Activated CD4-positive, alpha-beta T cell treated with anti-CD3 and anti-CD28 coated beads, Interleukin-2, amount 50 U/mL, for 1 hour (primary cell): ENCODE measurements at regions not wholly inside any gene's neighbourhood (a gene's known extent, or its start where the extent isn't known, plus 50 kb on each side); places are given as distances from the start of the nearest gene placed in this dataset.
A peak's percentile ranks its signal among the peaks of the same experiment; 100 is the strongest.
"Not testable (repeated sequence)": the region's sequence is repeated elsewhere in the genome, so short reads cannot be mapped to it uniquely, and the experiment has no call there.

Source experiments
- DNase-seq: peaks from one replicate; pipeline ENCODE4 v3.0.0-alpha.2; 2020

DNA sequence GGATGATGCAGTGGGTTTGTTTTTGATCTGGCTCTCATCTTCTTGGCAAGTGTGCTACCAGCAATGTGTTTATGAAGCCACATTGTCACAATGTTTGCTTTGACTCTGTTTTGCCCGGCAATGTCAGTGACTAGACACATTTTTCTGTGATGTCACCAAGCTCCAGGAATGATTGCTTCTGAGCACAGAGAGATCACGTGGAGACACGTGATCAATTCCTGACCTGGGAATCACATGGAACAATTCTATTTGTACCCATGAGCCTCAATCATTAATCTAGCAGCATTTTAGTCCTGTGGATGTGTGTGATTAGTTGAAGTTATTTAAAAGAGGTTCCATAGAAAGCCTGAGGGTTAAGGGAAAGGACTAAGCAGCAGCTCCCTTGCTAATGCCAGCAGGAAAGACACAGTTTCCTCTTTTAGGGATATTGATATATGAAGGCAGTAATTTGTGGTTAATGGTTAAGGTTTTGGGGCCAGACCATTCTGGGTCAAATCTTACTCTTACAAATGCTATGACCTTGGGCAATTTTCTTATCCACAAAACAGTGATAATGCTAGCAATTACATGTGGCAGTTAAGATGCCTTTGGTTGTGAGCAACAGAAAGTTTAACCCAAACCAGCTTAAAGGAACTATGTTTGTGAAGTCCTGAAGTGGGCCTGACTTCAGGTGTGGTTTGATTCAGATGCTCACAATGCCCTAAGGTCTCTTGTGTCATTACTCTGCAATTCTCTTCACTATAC lies 59.0 kb downstream of the FASLG start:
- no peak for DNase-seq

DNA sequence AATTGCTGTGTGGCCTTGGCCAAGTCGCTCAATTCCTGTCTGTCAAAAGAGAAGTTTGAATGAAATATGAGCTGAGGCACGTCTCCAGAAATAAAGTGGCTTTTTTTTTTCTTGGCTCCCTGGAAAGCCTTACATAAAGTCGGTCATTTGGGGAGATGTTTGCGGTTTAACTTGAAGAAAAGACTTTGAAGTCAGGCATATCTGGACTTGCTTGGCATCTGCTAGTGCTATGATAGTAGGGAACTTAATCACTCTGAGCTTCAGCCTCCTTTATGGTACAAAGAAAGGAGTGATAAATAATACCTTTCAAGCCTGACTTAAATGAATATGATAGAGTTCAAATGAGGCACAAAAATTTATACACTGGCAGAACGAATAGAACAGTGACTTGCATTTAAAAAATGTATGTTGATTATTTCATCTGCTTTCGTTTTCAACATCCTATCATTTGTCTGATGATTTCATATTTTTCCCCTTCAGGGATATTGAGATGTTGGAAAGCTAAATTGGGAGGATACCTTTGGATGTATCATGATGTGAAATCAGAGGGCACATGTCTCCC lies 60.2 kb downstream of the FASLG start:
- DNase-seq: no peak

GRCh38 chr1:172719694-172720138 lies 60.8 kb downstream of the FASLG start:
- DNase-seq: no peak

- no peak for DNase-seq
These were observed 61.4 kb downstream of the FASLG start for GRCh38 chr1:172720339-172720738.

GRCh38 chr1:172723251-172723650 lies 64.3 kb downstream of the FASLG start:
- DNase-seq: no peak

DNA sequence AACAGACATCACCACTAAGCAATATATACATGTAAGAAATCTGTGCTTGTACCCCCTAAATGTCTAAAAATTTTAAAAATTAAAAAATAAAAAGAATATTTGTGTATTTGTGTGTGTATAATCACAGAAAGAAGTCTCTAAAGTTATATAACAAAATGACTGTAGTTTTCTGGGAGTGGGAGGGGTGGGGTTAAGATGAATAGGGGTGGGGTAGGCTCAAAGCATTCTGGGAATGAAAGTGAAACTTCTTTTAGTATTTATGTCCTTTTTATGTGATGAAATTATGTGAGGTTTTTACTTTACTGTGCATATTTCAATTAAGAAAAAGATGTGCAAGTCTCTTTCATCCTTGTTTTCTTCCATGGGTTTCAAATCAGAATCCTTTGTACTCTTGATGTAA lies 65.3 kb downstream of the FASLG start:
- DNase-seq: no peak

DNA sequence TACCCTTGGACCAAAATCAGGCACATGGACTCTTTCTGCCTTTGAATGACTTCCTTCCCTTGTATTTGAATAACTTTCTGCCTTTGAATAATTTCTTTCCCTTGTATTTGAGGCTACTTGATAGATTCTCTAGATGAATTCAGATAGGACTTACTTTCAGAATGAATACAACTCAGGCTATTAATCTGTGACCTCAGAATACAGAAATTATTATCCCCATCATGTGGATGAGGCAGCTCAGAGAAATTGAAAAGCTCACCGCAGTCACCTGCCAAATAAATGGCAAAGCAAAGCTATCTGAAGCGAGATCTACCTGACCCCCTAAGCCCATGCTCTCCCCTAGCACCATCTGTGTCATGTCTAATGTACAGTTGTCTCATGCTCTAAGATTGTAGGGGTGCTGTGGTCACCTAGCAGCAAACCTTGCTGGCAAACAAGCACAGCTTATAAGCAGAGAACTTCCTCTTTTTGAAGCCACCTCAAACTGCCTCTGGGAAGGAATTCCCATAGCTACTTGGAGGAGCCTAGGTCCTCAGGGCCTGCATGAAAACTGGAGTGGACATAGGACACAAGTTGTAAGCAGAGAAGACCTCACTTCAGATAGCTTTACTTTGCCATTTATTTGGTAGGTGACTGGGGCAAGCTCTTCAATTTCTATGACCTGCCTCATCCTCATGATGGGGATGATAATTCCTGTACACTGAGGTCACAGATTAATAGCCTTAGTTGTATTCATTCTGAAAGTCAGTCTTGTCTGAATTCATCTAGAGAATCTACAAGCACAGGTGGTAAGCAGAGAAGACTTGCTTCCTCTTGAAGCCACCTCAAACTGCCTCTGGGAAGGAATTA lies 66.1 kb downstream of the FASLG start:
- DNase-seq: no peak

GRCh38 chr1:172726740-172727139 lies 67.8 kb downstream of the FASLG start:
- no peak for DNase-seq

DNA sequence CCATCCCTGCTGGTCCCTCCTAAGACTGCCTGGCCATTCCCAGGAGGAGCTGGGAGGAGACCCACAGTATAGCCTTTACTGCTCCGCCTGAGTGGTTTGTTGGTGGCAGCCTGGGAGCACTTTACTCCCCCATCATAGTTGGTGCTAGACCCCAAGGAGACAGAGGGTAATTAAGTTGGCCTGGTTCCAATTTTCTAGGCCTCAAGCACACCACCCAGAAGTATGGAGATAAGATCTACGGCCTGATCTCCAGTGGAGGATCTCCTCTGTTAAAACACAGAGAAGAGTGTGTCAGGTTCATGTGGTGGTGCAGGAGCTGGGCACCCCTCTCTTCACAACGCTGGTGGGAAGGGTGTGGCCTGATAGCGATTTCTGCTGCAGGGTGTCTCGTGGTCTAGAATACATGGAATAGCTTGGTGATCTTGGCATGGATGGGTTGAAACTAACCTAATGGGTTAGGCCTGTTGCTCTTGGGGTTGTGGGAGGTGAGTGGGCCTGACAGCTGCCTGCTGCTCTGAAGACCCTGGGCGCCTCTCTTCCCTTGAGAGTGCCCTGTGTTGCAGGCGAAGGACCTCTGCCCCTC lies 68.5 kb downstream of the FASLG start:
- no peak for DNase-seq

DNA sequence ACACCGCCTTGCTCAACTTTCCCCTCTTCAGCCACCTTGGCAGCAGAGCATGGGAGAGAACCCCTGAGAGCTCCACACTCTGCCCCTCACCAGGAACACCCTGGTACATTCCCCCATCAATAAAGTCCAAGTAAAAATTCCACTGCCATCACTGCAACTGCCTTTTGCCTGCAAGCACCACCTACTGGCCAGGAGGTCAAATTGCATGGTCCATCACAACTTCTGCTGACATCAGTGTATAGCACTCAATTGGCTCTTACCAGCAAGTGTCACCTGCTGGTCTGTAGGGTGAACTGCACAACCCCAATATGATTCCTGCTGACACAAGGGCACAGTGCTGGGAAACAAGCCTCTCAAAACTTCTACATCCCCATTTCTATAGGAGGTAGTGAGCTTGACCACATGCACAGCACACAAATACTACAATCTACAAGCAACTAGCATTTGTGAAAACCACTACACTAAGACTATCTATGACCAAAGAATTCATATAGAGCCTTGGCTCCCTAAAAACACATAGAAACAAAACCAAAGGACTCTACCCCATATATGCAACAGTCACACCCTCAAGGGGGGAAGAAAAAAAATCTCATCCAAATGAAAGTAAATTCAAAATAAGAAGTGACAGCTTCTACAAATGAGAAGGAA lies 69.2 kb downstream of the FASLG start:
- DNase-seq: no peak

DNA sequence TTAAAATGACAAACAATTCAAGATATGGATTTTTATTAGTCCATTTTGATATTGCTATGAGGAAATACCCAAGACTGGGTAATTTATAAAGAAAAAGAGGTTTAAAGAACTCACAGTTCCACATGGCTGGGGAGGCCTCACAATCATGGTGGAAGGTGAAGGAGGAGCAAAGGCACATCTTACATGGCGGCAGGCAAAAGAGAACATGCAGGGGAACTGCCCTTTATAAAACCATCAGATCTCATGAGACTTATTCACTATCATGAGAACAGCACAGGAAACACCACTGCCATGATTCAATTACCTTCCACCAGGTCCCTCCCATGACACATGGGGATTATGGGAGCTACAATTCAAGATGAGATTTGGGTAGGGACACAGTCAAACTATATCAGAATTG lies 69.8 kb downstream of the FASLG start:
- not testable (repeated sequence) for DNase-seq

DNA sequence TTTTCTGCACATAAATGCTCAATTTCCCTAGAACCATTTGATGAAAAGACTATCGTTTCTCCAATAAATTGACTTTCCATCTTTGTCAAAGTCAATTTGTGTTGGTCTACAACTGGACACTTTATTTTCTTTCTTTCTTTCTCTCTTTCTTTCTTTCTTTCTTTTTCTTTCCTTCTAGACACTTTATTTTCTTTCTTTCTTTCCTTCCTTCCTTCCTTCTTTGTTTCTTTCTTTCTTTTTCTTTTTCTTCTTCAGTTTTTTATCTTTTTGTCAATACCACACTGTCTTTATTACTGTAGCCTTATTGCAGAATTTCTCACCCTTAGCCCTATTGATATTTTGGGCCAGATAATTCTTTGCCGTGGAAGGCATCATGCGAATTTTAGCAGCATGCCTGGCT lies 73.5 kb downstream of the FASLG start:
- no peak for DNase-seq

DNA sequence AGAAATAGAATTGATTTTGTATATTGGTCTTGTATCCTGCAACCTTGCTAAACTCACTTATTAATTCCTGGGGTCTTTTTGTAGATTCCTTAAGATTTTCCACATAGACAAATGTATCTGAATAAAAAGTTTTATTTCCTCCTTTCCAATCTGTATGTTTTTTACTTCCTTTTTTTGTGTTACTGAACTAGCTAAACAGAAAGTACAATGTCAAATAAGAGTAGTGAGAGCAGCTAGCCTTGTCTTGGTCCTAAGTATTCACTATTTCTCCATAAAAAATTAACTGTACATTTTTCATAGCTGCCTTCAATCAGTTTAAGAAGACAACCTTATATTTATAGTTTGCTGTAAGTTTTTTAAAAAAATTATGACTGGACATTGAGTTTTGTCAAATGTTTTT lies 74.9 kb downstream of the FASLG start:
- no peak for DNase-seq

GRCh38 chr1:172738389-172738788 lies 79.5 kb downstream of the FASLG start:
- no peak for DNase-seq

GRCh38 chr1:172742599-172743500 lies 83.9 kb downstream of the FASLG start:
- no peak for DNase-seq

DNA sequence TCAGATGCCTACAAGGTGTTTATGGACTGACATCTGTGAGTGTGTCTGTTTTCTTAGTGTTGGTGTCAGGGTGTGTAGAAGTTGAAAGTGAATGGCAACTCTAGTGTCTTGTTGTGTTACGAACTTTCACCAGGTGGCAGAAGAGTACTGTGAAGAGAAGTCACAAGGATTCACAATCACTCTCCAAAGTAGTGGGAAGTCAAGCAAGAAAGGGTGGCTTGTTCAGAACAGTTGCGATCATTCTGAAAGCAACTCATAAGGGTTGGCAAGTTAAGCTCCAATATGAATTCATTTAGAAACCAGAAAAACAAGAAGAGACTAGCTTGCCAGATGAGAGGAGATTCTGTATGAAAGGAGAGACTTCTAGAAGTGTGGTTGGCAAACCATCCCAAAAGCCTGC lies 86.1 kb downstream of the FASLG start:
- no peak for DNase-seq

DNA sequence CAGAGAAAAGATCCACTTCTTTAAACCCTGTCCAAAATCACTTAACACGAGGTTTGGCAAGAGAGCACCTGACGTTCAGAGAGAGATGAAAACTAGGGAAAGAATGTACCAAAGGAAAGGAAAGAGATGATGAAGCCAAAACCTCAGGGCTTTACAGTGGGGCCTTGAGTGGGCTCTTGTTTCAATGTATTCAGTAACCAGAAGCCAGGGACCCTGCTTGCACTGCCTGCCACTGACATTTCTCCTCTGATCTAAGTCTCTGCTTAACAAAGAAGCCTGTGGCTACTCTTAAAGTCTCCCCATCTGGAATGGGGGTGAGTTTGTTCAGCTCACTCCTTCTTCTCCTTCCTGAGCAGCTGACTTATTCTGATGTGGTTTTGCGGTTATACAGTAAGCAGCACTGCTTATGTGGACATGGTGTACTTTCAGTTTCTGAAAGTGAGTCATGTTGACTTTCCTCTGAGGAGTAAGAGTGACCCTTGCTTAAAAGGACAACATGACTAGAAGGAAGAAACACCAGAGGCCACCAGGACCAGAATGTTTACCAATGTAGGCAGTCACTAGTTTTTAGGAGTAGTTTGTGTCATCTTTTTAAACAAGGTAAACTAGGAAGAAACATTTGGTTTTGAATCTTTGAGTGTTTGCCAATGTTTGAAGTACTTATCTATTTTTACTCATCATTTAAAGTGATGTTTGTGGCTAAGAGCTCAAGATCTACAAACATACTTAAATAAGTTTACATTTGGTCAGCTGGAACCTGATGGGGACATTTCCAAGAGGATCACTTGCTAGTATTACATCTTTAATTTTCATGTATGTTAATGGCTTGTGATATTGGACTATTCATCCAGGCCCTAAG lies 87.4 kb downstream of the FASLG start:
- peak; percentile 4 for DNase-seq

DNA sequence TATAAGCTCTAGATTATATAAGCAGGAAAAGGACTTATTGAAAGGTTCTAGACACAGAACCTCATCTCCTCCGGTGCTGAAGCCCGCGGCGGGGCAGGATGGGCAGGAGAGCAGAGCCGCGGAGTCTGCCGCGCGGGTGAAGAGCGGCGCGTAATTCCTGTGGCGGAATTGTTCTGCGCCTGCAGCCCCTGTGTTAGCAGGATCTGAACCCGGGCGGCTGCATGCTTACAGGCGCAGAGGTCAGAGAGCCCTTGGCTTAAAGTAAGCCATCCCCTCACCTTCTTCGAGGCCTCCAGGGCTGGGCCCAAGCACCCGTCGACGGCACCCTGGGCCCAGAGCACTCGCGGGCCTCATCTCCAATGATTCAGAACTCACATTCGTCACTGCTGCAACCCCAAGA lies 89.3 kb downstream of the FASLG start:
- DNase-seq: no peak

- DNase-seq: no peak
These were observed 92.8 kb downstream of the FASLG start for GRCh38 chr1:172751683-172752082.

- no peak for DNase-seq
These were observed 95.1 kb downstream of the FASLG start for GRCh38 chr1:172753964-172754363.

DNA sequence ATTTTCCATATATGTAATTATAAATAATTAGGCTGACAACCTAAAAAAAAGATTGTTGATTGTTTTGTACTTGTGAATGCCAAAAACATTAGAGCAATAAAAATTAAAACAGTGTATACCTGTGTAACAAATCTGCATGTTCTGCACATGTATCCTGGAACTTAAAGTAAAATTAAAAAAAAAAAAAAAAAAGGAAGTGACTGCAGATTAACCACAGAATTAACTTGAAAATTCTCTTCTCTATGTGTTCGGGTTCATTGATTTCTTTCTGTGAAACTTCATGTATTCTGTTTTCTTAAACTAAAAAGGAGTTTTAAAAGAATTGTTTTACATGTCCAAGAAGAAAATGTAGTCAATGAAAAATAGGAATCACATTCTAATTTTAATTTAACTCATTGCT lies 95.7 kb downstream of the FASLG start:
- no peak for DNase-seq
